ENCODE measurements at regions not wholly inside any gene's neighbourhood (a gene's known extent, or its start where the extent isn't known, plus 50 kb on each side); places are given as distances from the start of the nearest gene placed in this dataset.

DNA sequence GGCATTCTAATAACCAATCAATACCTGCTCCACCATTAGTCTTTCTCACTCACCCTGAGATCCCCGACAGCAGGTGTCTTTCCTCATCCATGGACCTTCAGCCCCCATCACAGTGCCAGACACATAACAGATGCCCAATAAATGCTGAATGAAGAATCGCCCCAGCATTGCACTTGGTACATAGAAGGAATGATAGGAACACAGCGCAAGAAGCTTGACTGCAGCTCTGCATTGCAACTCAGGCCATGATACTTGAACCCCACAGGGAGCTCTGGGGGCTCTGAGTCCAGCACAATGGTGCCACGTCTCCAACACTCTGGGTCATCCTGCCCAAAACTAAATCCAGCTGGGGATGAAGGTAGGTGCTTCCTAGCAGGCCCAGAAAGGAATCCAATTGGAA is 355.0 kb upstream of the SLC30A5 start:
- FAIRE-seq (no peak), DNase-seq (ENCODE audit: low spot score) (no peak)

DNA sequence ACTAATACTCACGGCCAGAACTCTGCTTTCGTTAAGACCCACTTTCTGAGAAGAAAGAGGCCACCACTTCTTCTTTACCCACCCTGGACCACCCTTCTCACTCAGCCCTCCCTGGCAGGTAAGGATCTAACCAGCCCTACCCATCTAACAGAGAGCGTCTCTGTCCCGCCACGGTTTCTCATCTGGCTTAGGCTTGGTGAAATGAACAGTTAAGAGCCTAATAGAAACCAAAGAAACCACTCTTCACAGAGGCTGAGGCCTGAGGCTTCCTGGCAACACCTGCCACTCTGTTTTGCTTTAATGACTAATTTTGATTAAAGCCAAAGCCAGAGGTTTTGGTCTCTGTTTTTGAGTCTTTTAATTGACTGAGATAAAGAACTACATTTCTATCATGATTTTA is 354.1 kb upstream of the SLC30A5 start:
- DNase-seq (ENCODE audit: low spot score) (no peak), FAIRE-seq (no peak)

DNA sequence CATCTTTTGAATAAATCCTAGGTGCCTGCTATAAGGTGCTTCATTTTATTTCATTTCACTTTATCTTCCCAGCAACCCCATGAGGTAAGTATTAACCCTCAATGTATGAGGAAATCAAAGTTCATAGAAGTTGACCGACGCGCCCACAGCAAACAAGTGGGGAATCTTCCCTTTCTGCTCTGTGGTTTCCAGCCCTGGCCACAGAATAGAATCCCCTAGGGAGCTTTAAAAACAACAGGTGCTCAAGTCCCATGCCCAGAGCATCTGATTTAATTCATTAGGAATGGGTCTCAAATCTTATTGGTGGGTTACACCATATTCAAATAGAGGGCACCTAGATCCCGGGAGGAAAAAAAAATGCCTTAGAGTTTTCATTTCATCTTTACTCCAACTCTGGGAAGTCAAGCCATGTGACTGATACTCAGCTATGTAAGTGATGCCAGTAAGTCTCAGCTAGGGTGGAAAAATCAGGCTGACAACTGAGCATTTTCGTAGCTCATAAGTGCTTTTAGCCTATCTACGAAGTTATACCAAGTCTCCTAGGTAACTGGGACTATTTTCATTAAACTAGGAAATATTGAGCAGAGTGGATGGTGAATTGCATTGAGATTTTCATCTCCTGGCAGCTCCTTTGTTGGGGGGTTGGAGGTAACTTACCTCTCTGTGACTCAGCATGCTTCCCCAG is 353.4 kb upstream of the SLC30A5 start:
- DNase-seq (ENCODE audit: low spot score): no peak
- no peak for FAIRE-seq

DNA sequence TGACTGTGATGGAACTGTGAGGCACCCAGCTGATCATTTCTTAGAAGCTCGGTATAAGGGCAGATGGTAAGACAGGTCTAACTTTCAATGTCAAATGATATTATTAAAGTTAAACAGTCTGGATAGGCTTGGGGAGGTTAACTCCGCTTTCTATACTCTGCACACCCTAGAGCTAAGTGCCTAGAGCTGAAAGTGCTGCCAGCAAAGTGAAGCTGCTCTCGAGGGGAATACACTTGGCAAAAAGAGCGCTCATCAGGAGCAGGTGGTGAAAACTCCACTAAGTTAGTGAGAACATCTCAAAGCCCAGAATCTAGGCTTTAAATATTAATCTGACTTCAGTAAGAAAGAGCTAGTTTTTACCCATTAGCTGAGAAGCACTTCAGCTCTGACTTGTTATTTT is 349.6 kb upstream of the SLC30A5 start:
- no peak for DNase-seq (ENCODE audit: low spot score)
- no peak for FAIRE-seq

DNA sequence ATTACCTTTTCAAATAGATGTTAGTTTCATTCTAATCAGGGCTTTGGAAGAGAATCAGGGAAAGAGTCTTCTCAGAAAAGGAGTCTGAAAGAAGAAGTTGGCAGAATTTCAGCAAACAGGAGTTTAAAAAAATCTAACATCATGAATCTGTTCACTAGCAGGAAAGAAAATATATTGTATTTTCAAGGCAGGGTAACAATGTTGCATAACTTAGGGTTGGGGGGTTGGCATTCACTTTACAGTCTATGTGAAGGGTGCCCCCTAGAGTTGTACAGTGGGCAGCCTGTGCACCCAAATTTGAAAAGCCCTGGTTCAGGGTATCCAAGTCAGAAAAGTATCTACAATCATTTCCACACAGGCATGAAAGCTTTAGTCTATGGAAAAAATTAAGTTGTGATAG is 348.4 kb upstream of the SLC30A5 start:
- FAIRE-seq (no peak), DNase-seq (ENCODE audit: low spot score) (no peak)

DNA sequence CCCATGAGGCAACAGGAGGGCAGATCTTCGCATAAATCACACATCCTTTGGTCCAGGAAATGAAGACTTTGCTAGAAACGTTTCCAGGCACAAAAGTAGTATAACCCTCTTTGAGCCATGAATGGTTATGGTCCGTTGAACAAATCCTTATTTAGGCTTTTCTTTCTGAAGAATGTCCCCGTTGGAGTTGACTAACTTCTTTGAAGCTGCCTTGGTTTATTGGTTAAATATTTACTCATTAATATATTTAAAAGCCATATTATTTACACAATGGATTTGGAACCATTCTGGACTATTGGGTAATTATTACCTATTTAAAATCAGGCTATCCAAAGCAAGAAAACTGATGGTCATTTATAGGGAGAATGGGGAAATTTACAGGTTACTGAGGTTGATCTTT is 347.6 kb upstream of the SLC30A5 start:
- FAIRE-seq: peak; percentile 58
- peak; percentile 6 for DNase-seq (ENCODE audit: low spot score)

DNA sequence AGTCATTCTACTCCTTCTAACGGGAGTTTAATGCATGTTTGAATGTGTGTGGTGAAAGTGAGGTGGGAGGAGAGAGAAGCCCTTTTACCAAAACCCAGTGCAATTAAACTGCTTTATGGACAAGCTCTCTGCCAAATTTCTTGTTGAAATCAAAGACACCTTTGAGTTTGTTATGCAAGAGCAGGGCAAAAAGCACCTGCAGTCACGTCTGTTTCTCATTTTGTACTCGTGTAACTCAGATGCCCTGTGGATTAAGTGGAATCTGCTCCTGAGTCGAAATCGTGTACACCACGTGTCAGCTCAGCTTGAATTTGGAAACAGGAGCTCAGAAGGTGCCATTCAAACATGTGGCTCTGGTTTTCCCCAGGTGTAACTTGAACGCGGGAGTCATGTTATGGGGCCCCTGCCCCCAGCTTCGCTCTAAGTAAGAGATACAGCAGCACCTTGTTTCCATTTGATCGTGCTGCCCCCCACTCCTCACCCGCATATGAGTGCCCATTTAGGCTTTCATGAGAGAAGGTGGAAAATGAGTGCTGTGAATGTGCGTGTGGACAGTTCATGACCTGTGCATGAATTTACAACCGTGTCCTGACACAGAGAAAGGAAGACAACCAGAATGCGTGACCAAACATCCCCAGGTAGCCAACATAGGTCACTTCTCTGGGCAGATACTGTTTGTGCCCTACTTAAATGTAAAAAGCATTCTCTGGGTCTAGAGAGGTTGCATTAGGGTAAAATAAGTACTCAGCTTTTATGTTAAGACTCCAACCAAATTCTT is 347.0 kb upstream of the SLC30A5 start:
- DNase-seq (ENCODE audit: low spot score): no peak
- no peak for FAIRE-seq

DNA sequence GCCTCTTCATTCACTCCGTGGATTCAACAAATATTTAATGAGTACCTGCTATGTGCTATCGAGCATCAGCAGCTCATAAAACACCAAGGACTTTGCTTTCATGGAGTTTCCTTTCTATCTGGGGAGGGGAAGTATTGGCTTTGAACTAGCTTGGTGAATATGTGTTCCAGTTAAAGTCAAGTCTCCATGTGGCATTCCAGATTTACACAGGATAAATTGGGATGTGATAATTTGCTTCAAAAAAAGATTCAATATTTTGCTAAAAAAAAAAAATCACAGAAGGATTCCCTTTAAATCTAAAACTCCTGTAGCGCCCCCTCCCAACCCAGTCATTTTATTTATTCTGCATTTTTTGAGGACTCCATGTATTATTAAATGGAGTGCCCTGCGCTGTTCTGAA is 346.3 kb upstream of the SLC30A5 start:
- DNase-seq (ENCODE audit: low spot score) (no peak), FAIRE-seq (no peak)

DNA sequence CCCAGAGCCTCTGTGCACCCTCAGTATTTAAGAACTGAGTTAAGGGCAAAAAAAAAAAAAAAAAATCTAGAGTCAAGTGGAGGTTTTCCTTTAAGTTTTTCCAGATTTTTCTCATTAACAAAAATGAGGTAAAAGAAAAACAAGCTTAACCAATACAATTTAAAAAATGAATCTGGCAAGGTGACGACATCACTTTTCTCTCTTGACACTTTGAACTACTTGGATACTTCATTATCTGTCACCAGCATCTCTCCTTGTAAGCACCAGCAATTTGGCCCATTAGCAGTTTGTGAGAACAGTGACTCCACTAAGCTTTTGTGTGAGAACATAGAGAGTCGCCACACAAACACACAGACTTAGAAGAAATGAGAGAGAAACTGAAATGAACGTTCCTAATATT is 345.7 kb upstream of the SLC30A5 start:
- no peak for FAIRE-seq
- DNase-seq (ENCODE audit: low spot score): no peak

DNA sequence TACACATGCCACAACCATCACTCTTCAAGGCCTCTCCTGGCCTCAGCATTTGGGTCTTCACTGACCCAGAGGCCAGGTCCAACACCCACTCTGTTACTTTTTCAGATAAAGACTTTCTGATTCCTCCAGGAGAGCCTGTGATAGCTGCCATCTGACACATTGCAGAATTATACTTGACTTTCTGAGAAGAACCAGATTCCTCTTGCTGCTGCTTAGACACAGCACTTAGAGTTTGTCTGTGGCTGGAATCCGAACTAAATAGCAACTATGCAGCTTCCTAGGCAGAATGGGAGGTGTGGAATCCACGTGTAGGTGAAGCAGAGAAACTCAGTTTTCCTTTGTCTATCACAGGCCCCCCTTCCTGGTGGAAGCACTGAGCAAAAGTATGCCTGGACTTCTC is 344.7 kb upstream of the SLC30A5 start:
- DNase-seq (ENCODE audit: low spot score) (no peak), FAIRE-seq (no peak)

DNA sequence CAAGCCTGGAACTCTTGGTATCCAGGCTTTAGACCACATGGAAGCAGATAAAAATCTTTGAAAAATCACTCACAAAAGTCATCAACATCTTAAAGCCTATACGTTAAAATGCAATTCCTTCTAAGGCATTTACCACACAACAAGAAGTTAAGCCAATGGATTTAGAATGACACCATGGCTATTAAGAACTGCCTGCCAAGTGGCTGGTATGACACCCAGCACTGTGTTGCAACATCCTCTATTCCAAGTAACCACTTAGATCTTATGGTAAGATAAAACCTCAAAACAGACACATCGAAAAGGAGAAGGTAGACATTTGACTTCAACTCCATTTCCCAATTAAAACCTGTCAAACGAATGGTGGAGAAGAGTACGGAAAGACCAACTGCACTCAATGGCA is 344.2 kb upstream of the SLC30A5 start:
- DNase-seq (ENCODE audit: low spot score): no peak
- no peak for FAIRE-seq

DNA sequence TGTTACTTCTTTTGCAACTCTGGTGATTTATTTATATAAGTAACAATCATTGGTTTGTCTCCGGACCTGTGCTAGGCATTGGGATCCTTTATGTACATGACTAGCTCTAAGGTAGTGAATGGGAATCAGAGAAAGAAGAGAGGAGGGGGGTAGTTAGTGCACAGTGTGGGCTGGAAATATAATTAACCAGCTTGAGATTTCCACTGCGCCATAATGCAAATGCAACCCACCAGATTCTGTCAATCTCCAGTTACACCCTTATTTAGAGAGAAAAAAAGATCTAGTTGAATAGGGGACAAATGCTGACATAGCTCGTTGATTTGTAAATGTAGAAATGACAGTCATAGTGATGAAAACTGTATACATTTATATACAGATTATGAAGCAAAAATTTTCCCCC is 342.2 kb upstream of the SLC30A5 start:
- no peak for DNase-seq (ENCODE audit: low spot score)
- FAIRE-seq: no peak

DNA sequence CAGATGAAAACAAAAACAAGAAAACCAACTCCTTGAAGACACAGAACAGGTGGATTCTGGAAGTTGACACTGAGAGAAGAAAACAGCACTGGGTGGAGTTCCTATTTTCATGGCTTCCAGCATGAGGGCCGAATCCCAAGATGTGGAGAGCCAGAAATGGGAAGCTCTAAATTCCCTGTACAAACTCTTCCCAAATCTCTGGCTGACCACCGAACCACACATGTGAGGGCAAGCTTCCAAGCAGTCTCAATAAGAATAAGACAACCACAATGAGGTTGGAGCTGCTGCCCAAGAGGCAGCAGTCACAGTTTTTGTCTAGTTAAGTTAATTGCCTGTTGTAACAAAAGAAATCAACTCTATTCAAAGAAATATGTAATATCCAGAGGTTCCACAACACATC is 339.3 kb upstream of the SLC30A5 start:
- no peak for FAIRE-seq
- DNase-seq (ENCODE audit: low spot score): no peak

DNA sequence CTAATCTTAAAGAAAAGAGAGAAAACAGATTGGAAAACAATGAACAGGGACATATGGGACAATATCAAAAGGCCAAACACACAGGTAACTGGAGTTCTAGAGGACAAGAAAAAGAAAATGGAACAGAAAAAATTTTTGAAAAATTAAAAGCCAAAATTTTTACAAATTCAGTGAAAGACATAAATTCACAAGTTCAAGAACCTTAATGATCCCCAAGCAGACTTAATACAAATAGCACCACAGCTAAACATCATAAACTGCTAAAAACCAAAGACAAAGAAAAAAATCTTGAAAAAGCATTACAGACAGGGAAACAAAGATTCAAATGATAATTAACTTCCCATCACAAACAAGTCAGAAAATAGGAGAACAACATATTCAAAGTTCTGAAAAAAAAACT is 338.5 kb upstream of the SLC30A5 start:
- FAIRE-seq (no peak), DNase-seq (ENCODE audit: low spot score) (no peak)

DNA sequence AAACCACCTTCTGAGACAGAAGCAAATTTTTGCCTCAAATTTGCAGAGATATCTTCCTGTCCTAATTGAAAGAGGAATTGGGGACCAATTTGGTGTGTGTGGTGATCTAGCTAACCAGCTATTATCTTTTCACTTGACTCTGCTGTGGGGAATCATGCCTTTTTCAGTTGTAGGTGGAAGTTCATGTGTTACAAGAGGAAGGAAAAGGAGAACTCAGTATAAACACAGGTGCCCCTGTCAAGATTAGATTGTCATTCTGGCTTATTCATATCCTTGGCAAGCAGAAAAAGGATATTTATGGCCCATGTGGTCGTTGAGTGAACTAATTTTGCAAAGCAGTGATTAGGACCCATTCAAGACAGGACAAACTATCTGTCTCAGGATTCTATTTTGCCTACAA is 336.8 kb upstream of the SLC30A5 start:
- no peak for FAIRE-seq
- DNase-seq (ENCODE audit: low spot score): no peak

DNA sequence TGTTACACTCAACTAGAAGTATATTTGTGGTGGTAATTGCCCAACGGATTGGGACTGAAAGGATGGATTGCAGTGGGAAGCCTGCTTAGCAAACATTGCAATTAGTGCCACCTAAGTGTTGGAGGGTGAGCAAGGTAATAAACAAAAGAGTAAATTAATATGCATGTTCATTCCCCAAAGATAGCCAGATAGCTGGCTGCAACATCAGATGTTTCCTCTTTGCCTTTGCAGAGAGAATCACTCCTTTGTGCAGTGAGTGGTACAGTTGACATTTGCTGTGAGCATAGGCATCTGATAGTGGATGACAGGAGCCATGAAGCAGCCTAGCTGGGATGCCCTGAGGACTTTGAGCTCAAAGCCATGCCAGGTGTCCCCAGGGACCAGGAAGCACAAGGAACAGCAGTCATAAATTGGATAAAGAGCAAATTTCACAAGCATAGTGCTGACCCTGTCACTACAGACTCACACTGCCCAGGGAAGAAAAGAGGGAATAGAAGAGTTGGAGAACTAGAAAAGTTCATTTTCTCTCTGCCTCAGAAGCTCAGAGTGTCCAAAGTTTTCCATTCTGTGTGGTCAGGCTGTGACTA is 336.1 kb upstream of the SLC30A5 start:
- DNase-seq (ENCODE audit: low spot score): no peak
- FAIRE-seq: no peak

DNA sequence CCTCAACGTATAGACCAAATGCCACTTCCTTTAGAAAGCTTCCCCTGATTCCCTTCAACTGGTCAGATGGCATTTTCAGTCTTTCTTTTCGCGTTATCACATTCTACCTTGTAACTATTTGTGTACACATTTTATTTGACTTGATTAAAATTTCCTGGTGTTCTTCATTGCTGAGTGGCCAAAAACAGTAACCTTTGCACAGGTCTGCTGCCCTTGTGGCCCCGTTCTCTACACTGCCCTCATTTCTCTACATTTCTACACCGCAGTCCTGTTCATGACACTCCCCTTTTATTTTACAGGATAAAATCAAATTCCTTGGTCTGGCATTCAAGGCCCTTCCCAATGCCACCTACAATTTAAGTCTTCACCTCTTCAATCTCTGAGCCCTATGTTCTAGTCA is 334.2 kb upstream of the SLC30A5 start:
- FAIRE-seq (no peak), DNase-seq (ENCODE audit: low spot score) (no peak)

DNA sequence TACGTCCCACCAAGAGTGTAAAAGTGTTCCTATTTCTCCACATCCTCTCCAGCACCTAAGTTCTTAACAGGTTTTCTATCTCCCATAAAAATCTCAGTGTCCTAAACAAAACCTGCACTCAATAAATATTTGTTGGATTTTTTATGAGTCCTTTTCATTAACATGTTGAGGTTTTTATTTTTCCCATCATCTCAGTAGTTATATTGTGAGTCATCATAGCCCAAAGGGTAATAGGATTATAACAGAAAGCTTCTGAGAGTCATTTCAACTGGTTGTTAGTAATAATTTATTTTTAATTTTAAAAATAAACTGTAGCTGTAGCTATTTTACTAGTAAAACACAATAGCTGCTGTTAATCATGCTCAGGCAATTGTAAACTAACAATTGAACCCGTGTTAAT is 331.6 kb upstream of the SLC30A5 start:
- FAIRE-seq: no peak
- DNase-seq (ENCODE audit: low spot score): no peak

DNA sequence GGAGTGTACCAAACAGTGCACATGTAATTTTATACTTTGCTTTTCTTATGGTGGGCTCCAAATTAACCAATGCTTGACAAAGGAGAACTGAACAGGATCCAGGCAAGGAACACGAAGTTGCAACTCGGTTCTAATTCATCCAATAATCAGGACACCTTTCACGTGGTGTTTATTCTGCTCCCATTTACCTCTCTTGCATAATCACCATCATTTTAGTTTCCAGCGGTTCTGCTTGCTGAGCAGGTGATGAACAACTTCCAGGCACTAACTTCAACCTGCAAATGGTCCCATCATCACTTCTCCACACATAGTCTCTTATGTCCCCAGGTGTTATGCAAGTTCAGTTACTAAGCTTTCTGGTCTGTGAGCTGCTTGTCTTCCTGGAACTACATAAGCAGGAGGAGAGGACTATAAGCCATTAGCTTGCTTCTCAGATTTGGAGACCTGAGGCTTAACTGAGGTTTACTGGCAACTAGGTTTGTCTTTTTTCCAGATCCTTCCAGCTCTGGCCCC is 326.8 kb upstream of the SLC30A5 start:
- FAIRE-seq (no peak), DNase-seq (ENCODE audit: low spot score) (no peak)

DNA sequence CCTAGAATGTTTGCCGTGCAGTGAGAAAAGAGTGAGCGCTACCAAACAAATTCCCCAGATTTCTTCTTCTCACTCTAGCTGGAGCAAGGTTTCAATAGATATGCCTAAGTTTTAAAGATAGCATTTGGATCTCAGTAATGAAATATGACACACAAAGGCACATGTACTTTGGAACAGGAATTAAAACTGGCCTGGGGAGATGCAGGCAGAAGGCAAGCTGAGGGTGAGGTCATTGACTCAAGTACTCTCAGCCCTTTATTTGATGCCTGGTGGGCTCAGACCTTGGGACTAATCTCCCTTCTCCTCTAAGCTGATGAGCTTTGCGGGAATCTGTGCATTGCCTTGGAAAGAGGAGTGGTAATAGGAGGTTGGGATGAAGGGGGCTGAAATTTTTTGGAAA is 323.3 kb upstream of the SLC30A5 start:
- FAIRE-seq: no peak
- DNase-seq (ENCODE audit: low spot score): no peak

DNA sequence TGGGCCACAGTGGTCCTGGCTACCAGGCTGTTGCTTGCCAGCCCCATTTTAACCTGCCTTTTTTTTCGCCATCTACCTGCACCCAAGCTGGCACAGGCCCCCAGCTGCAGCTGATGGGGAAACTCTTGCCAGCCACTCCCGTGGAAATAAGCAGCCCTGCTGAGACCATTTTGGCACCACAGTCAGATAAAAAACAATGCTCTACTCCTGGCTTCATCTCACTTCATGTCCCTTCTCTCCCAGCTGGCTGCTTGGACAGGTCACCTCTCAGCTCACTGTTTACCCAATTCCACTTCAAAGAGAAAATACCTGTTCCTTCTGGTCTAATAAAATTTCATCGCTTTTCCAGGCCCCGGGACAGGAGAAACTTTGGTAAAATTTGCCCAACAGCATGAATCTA is 322.6 kb upstream of the SLC30A5 start:
- DNase-seq (ENCODE audit: low spot score) (no peak), FAIRE-seq (no peak)

DNA sequence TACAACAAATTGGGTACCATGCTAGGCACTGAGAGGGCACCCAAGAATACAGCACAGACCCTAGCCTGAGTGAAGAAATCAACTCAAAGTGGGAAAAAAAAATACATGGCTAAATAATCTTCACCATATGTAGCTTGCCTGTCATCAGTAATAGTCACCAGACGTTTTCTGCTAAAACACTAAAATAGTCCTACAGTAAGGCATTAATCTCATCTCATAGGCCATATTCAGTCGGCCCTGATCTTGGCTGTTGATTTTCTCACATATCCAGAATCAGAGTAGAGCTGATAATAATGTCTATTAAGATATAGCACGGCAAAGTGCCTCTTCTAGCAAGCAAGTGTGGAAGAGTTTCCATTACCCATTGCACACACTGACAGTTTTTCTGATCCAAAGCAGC is 322.1 kb upstream of the SLC30A5 start:
- no peak for FAIRE-seq

DNA sequence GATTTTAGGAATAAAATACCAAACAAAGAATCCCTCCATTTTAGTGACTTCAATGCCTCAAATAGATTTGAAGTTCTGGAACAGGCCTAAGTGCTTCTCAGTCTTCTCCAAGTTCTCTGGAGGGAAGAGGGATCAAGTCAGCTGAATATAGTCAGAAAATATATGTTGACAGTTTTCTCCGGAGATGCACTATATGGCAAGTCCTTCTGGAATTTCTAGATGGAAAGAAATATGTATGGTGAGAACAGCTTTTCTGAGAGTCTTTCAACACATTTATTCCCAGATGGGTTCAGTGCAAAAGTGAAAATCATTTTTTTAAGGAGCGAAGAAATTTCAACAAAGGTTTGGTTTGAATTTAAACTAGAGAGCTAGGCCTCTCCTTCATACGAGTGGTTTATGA is 317.4 kb upstream of the SLC30A5 start:
- DNase-seq (ENCODE audit: low spot score): no peak
- FAIRE-seq: no peak

More for the DNA sequence above, 322.1 kb upstream of the SLC30A5 start:
- DNase-seq (ENCODE audit: low spot score): no peak

Data from RCC 7860 (cell line).